Lower leg skin (tissue), 3 donors: ENCODE measurements at regions not wholly inside any gene's neighbourhood (a gene's known extent, or its start where the extent isn't known, plus 50 kb on each side); places are given as distances from the start of the nearest gene placed in this dataset.

ENCODE experiments used
- CTCF ChIP-seq, 3 donors: fragments of 450-650 bp; IDR thresholded peaks; one replicate each; pipeline ENCODE4 v1.5.1; 2016; ENCODE audit warnings: antibody characterized with exemption in 3 of 3, mild to moderate bottlenecking in 3 of 3, moderate library complexity in 2 of 3
- POLR2A ChIP-seq, 2 donors: fragments of 450-650 bp; IDR thresholded peaks; one replicate each; pipeline ENCODE4 v1.6.1; 2016 to 2017; ENCODE audit warnings: antibody characterized with exemption in 2 of 2, mild to moderate bottlenecking in 1 of 2, moderate library complexity in 1 of 2

GRCh38 chr4:134961963-134962362 lies 760.4 kb upstream of the PABPC4L start:
- TF ChIP-seq CTCF (IDR thresholded peaks at IDR 0.05) (no peak), POLR2A (IDR thresholded peaks at IDR 0.05) (no peak)
